K562 (cell line): ENCODE measurements at regions not wholly inside any gene's neighbourhood (a gene's known extent, or its start where the extent isn't known, plus 50 kb on each side); places are given as distances from the start of the nearest gene placed in this dataset.

ENCODE experiments used
- ATAC-seq: fragments of 200-7000 bp; cut with Tn5 transposase; 3 replicates; pipeline ENCODE4 v1.9.1; 2020; ENCODE audit warnings: moderate library complexity
- BruUV-seq: library from RNA; stranded (reverse); fragments of 400-500 nt; replicated peaks from 2 replicates; lab custom pipeline; 2021; lab: Mats Ljungman, UMichigan
- CTCF ChIA-PET: fragments of 300-600 bp; formaldehyde crosslinking; extraction: SDS; loops from one replicate; lab custom pipeline; 2021; ENCODE audit warnings: low intra/inter-chr PET ratio; lab: Yijun Ruan, JAX
- POLR2A ChIA-PET: fragments of 300-600, 350-650 bp; sonication (Branson Sonifier 250); formaldehyde crosslinking; extraction: SDS; loops from one replicate; lab custom pipeline; 2021; ENCODE audit warnings: antibody characterized with exemption, inconsistent platforms; lab: Yijun Ruan, JAX
- DNase-seq, 4 experiments: peaks; one replicate each; pipeline versions ENCODE4 v3.0.0 to v3.0.0-alpha.2; 2011 to 2018; ENCODE audit warnings: low spot score in 3 of 4, mixed read lengths in 3 of 4; ENCODE audit errors: extremely low read depth in 1 of 4
- FAIRE-seq: peaks from 2 replicates; lab custom pipeline; 2011; peaks lifted over from hg19 to GRCh38; lab: Jason Lieb, UNC
- H2AFZ ChIP-seq: 2 replicates; pipeline ENCODE4 v1.6.0; 2011; ENCODE audit warnings: low read depth, low read length, control low read depth, inconsistent platforms
- H3K27ac ChIP-seq: fragments of 200-600 bp; 3 replicates; pipeline ENCODE4 v1.8.0; 2011; ENCODE audit warnings: low read depth, mild to moderate bottlenecking, control low read depth, inconsistent platforms, low read length, moderate library complexity, mixed read lengths; ENCODE audit errors: extremely low read depth
- H3K27me3 ChIP-seq, 2 experiments: fragments of 300-600 bp in 1 of 2; 2 replicates in 1 of 2; 3 replicates in 1 of 2; pipeline versions ENCODE4 v1.6.0 to v1.8.0; 2011; ENCODE audit warnings: inconsistent platforms in 2 of 2, low read length in 2 of 2, mild to moderate bottlenecking in 1 of 2, mixed read lengths in 1 of 2, moderate library complexity in 1 of 2; ENCODE audit not compliant: control insufficient read depth in 2 of 2, insufficient read depth in 2 of 2
- H3K36me3 ChIP-seq: fragments of 300-600 bp; 3 replicates; pipeline ENCODE4 v1.8.0; 2011; ENCODE audit warnings: mild to moderate bottlenecking, low read length, inconsistent platforms; ENCODE audit not compliant: control insufficient read depth, insufficient read depth
- H3K4me1 ChIP-seq, 2 experiments: fragments of 200-600 bp in 1 of 2; replicated peaks in 1 of 2; 2 replicates in 1 of 2; 3 replicates in 1 of 2; pipeline versions ENCODE4 v1.5.1 to v1.8.0; 2011; ENCODE audit warnings: inconsistent platforms in 2 of 2, low read length in 2 of 2, mild to moderate bottlenecking in 1 of 2, mixed read lengths in 1 of 2, moderate library complexity in 1 of 2; ENCODE audit not compliant: control insufficient read depth in 2 of 2, insufficient read depth in 2 of 2
- H3K4me2 ChIP-seq: 2 replicates; pipeline ENCODE4 v1.6.1; 2011; ENCODE audit warnings: low read length, control low read depth, inconsistent platforms, mixed read lengths; ENCODE audit not compliant: insufficient read depth
- H3K4me3 ChIP-seq: fragments of 200-600 bp; sonication (generic), shearing (Covaris generic); 2 replicates; pipeline ENCODE4 v1.5.1; 2016; ENCODE audit warnings: control low read depth, inconsistent platforms
- H3K79me2 ChIP-seq: fragments of 200-600 bp; 3 replicates; pipeline ENCODE4 v1.8.0; 2011; ENCODE audit warnings: low read length, inconsistent platforms; ENCODE audit not compliant: control insufficient read depth, insufficient read depth
- H3K9ac ChIP-seq, 2 experiments: 2 replicates each; pipeline versions ENCODE4 v1.6.0 to v1.6.1; 2011; ENCODE audit warnings: low read depth in 2 of 2, low read length in 2 of 2, control low read depth in 1 of 2, inconsistent platforms in 1 of 2, mild to moderate bottlenecking in 1 of 2, mixed read lengths in 1 of 2; ENCODE audit not compliant: insufficient read depth in 1 of 2
- H3K9me1 ChIP-seq: one replicate; pipeline ENCODE4 v1.6.0; 2011; ENCODE audit warnings: inconsistent platforms, mild to moderate bottlenecking, low read length, moderate library complexity; ENCODE audit not compliant: control insufficient read depth, insufficient read depth
- H3K9me3 ChIP-seq: replicated peaks from 2 replicates; pipeline ENCODE4 v1.5.1; 2011; ENCODE audit warnings: low read depth, low read length, inconsistent platforms; ENCODE audit not compliant: control insufficient read depth, insufficient read depth
- H4K20me1 ChIP-seq: replicated peaks from 2 replicates; pipeline ENCODE4 v1.6.1; 2011; ENCODE audit warnings: low read length, inconsistent platforms, mixed read lengths; ENCODE audit not compliant: control insufficient read depth, insufficient read depth
- CREB1 ChIP-seq, 2 experiments: sonication (generic) in 1 of 2; formaldehyde crosslinking in 1 of 2; IDR thresholded peaks; 2 replicates each; pipeline versions ENCODE4 v1.6.1 to v1.8.0; 2012 to 2022; ENCODE audit warnings: inconsistent platforms in 1 of 2, mild to moderate bottlenecking in 1 of 2, missing genetic modification reagents in 1 of 2, moderate library complexity in 1 of 2
- CREBBP ChIP-seq: IDR thresholded peaks from one replicate; pipeline ENCODE4 v1.6.1; 2012; ENCODE audit warnings: low read depth, mild to moderate bottlenecking, control low read depth, inconsistent platforms, low read length
- PATZ1 ChIP-seq: fragments of 250-450 bp; sonication (Bioruptor Pico); IDR thresholded peaks from 2 replicates; pipeline ENCODE4 v1.5.0; 2020; ENCODE audit warnings: mild to moderate bottlenecking, borderline replicate concordance
- SMARCA4 ChIP-seq: fragments of 450-650 bp; IDR thresholded peaks from 2 replicates; pipeline ENCODE4 v1.6.1; 2016
- TBP ChIP-seq: optimal IDR thresholded peaks from 2 replicates; pipeline ENCODE3; 2011; ENCODE audit warnings: low read depth, low read length, improper control_type of control experiment
- TFAP4 ChIP-seq: sonication (generic); formaldehyde crosslinking; IDR thresholded peaks from 2 replicates; pipeline ENCODE4 v1.8.0; 2022; ENCODE audit warnings: missing genetic modification reagents, mild to moderate bottlenecking, moderate library complexity, borderline replicate concordance
- ZNF407 ChIP-seq: fragments of 450-650 bp; IDR thresholded peaks from 2 replicates; pipeline ENCODE4 v1.6.1; 2016; ENCODE audit warnings: low read depth
- WGBS: fragments of 100-300 bp; shearing (Covaris generic); methylation state at CpG from one replicate; pipeline ENCODE4 v1.1.6; 2016; ENCODE audit warnings: low coverage, mixed read lengths; ENCODE audit not compliant: insufficient coverage; ENCODE audit errors: missing lambda C conversion rate; 5-methylcytosine and 5-hydroxymethylcytosine counted together
- in situ Hi-C: fragments of 300-500 bp; cut with MboI; formaldehyde crosslinking; loops from 4 replicates; pipeline ENCODE4 v1.15.0; 2018; ENCODE audit warnings: inconsistent platforms, mixed read lengths
- intact Hi-C: fragments of 100-400 bp; cut with micrococcal nuclease; formaldehyde crosslinking; loops from 2 replicates; pipeline ENCODE4 v1.14.2; 2022

- Histone ChIP-seq H3K4me2 (no peak overlapping the region), H3K9ac (no peak overlapping the region), H3K79me2 (no peaks in the 10 kb centered on the region), H3K36me3 (no peaks in the 10 kb centered on the region), H3K27me3 (no peaks in the 10 kb centered on the region), H4K20me1 (no peaks in the 10 kb centered on the region), H2AFZ (no peak overlapping the region), H3K4me1 (no peaks in the 10 kb centered on the region), H3K9me3 (no peaks in the 10 kb centered on the region), H3K9me1 (no peaks in the 10 kb centered on the region), H3K27ac (no peak overlapping the region), H3K4me3 (no peak overlapping the region)
- in situ Hi-C loops (no loop called here), intact Hi-C loops (no loop called here)
- no TSS peak for BruUV-seq
- 2% methylated on average over 17 of the region's 17 CpGs for WGBS
- no peak for FAIRE-seq
- ATAC-seq, result no peak
- CTCF ChIA-PET, result no interaction called here
- POLR2A ChIA-PET, result no interaction called here
- TF ChIP-seq ZNF407 (no peak), TBP (no peak), TFAP4 (CRISPR knock-in tag) (0 out of 2 replicates have a peak, but pooled peaks have one; percentile 21), CREBBP (no peak), PATZ1 (CRISPR knock-in tag) (no peak), SMARCA4 (no peak), CREB1 (IDR thresholded peaks at IDR 0.05) (no peak), CREB1 (CRISPR knock-in tag; IDR thresholded peaks at IDR 0.05) (no peak)
- peak in 1 of 4 experiments; percentile 1 for DNase-seq
Observed at GRCh38 chr13:106425661-106426060, 109.8 kb downstream of the EFNB2 start.
